Embryonic facial prominence (tissue), 1 donor: ENCODE measurements at regions not wholly inside any gene's neighbourhood (a gene's known extent, or its start where the extent isn't known, plus 50 kb on each side); places are given as distances from the start of the nearest gene placed in this dataset.

Experiments
- DNase-seq: peaks from one replicate; pipeline ENCODE4 v3.0.0-alpha.2; 2016; ENCODE audit errors: extremely low spot score

GRCh38 chr13:111925146-111925875, 141.6 kb upstream of the SOX1 start:
- DNase-seq = no peak

GRCh38 chr13:111926501-111927180, 140.3 kb upstream of the SOX1 start:
- DNase-seq = no peak

- DNase-seq = no peak
Observed at GRCh38 chr13:111927181-111927540, 139.8 kb upstream of the SOX1 start.

- DNase-seq = no peak
Observed at GRCh38 chr13:111929036-111929616, 137.8 kb upstream of the SOX1 start.

GRCh38 chr13:111936267-111936925, 130.6 kb upstream of the SOX1 start:
- DNase-seq = no peak

GRCh38 chr13:111937777-111938311, 129.1 kb upstream of the SOX1 start:
- no peak for DNase-seq

GRCh38 chr13:111938741-111939665, 127.9 kb upstream of the SOX1 start:
- DNase-seq = no peak

- DNase-seq = no peak
Observed at GRCh38 chr13:111939666-111940278, 127.2 kb upstream of the SOX1 start.

- DNase-seq = no peak
Observed at GRCh38 chr13:111940892-111941291, 126.1 kb upstream of the SOX1 start.

GRCh38 chr13:111941845-111942447, 125.0 kb upstream of the SOX1 start:
- no peak for DNase-seq

- no peak for DNase-seq
Observed at GRCh38 chr13:111943229-111943795, 123.6 kb upstream of the SOX1 start.

- no peak for DNase-seq
Observed at GRCh38 chr13:111944171-111944583, 122.8 kb upstream of the SOX1 start.

GRCh38 chr13:111945086-111945485, 121.9 kb upstream of the SOX1 start:
- DNase-seq = no peak

GRCh38 chr13:111946214-111946613, 120.7 kb upstream of the SOX1 start:
- no peak for DNase-seq

GRCh38 chr13:111947026-111947810, 119.7 kb upstream of the SOX1 start:
- DNase-seq = no peak

GRCh38 chr13:111947876-111948275, 119.1 kb upstream of the SOX1 start:
- DNase-seq = no peak

GRCh38 chr13:111948281-111948680, 118.7 kb upstream of the SOX1 start:
- DNase-seq = no peak

- no peak for DNase-seq
Observed at GRCh38 chr13:111948811-111949210, 118.1 kb upstream of the SOX1 start.

GRCh38 chr13:111949311-111949710, 117.6 kb upstream of the SOX1 start:
- no peak for DNase-seq
